Activated naive CD8-positive, alpha-beta T cell treated with anti-CD3 and anti-CD28 coated beads, Interleukin-2, amount 50 U/mL, for 24 hours (primary cell): ENCODE measurements at regions not wholly inside any gene's neighbourhood (a gene's known extent, or its start where the extent isn't known, plus 50 kb on each side); places are given as distances from the start of the nearest gene placed in this dataset.
"Not testable (repeated sequence)": the region's sequence is repeated elsewhere in the genome, so short reads cannot be mapped to it uniquely, and the experiment has no call there.

Experiments used
- ATAC-seq: fragments of 150-1000 bp; cut with Tn5 transposase; one replicate; pipeline ENCODE4 v1.10.0; 2021
- DNase-seq: peaks from one replicate; pipeline ENCODE4 v3.0.0; 2021
- H3K27ac Mint-ChIP-seq: one replicate; pipeline ENCODE4 v1.8.0; 2021; ENCODE audit warnings: mild to moderate bottlenecking, mixed read lengths
- H3K27me3 Mint-ChIP-seq: one replicate; pipeline ENCODE4 v1.8.0; 2021; ENCODE audit warnings: mixed read lengths
- H3K36me3 Mint-ChIP-seq: one replicate; pipeline ENCODE4 v1.8.0; 2021; ENCODE audit warnings: low read depth, mixed read lengths
- H3K4me1 Mint-ChIP-seq: one replicate; pipeline ENCODE4 v1.8.0; 2021; ENCODE audit warnings: mixed read lengths
- H3K4me3 Mint-ChIP-seq: one replicate; pipeline ENCODE4 v1.8.0; 2021; ENCODE audit warnings: mild to moderate bottlenecking, moderate library complexity, mixed read lengths
- H3K9me3 Mint-ChIP-seq: one replicate; pipeline ENCODE4 v1.8.0; 2021; ENCODE audit warnings: mixed read lengths

DNA sequence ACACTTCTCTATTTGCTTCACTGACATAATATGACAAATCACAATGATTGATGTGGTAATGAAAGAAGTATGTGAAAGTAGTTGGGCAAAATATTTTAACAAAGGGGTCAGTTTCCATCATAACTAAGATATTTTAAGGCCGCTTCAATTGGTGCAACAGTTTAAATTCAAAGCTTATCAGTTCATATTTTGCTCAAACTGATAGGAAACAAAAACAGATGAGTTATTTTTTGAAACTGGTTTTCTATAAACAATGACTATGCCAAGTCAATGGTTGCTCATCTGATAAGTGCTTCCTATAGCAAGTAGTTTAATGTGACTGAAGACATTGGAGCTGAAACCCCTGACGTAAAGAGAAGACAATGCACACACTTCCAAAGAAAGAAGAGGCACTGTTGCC is 1290.7 kb downstream of the SUCLG1 start:
- Mint-ChIP-seq H3K36me3 (no peaks in the 10 kb centered on the region), H3K4me1 (no peaks in the 10 kb centered on the region), H3K4me3 (no peak overlapping the region), H3K9me3 (peaks cover 7% of the 10 kb centered on the region), H3K27me3 (no peaks in the 10 kb centered on the region), H3K27ac (no peak overlapping the region)
- DNase-seq: no peak
- ATAC-seq: no peak

DNA sequence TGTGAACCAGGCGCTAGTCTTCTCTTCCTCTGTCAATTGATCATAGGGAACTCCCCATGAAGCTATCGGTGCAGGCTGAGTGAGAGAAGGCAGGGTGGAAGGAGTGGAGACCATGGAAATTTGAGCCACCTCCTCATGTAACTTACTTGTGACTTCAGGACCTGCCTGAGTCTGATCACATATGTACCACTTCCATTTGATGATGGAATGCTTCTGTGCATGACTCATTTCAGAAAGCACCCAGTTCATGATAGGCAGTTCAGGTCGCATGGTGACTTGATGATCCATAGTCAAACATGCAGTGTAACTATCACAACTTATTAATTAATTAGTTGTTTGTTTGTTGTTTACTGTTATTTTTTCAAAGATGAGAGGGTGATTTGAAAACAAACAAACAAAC is 1296.7 kb downstream of the SUCLG1 start:
- no peak for ATAC-seq
- no peak overlapping the region for H3K27ac Mint-ChIP-seq
- H3K27me3 Mint-ChIP-seq: no peaks in the 10 kb centered on the region
- no peak overlapping the region for H3K4me3 Mint-ChIP-seq
- no peak for DNase-seq
- no peaks in the 10 kb centered on the region for H3K4me1 Mint-ChIP-seq
- H3K36me3 Mint-ChIP-seq: no peaks in the 10 kb centered on the region
- H3K9me3 Mint-ChIP-seq: peaks cover 4% of the 10 kb centered on the region

DNA sequence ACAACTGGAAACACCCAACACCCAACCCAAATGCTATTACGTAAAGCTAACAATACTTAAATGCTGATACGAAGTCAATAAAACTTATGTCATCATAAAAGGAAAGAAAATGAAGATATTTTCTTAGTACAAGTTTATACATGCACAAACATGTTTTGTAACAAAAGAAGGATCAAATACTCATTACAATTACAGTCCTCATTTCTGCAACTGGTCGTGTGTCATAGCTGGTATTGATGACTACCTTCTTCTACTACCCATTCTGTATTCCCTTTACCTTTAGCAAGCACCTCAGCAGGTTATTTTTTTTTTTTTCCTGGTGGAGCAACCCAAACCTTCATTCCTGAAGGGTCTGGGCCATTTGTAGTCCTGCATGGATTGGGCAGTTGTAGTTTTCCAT is 1298.5 kb downstream of the SUCLG1 start:
- H3K27ac Mint-ChIP-seq: no peak overlapping the region
- no peaks in the 10 kb centered on the region for H3K27me3 Mint-ChIP-seq
- H3K36me3 Mint-ChIP-seq: no peaks in the 10 kb centered on the region
- peaks cover 4% of the 10 kb centered on the region for H3K9me3 Mint-ChIP-seq
- no peak overlapping the region for H3K4me3 Mint-ChIP-seq
- DNase-seq: no peak
- no peaks in the 10 kb centered on the region for H3K4me1 Mint-ChIP-seq
- no peak for ATAC-seq

DNA sequence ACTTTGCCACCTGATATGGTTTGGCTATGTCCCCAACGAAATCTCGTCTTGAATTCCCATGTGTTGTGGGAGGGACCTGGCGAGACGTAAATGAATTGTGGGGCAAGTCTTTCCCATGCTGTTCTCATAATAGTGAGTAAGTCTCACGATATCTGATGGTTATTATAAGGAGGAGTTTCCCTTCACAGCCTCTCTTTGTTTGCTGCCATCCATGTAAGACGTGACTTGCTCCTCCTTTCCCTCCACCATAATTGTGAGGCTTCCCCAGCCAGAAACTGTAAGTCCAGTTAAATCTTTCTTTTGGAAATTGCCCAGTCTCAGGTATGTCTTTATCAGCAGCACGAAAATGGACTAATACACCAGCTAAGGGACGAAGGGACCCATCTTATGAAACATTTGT is 1303.3 kb downstream of the SUCLG1 start:
- DNase-seq: no peak
- ATAC-seq: no peak
- H3K4me3 Mint-ChIP-seq: no peak overlapping the region
- H3K4me1 Mint-ChIP-seq: no peaks in the 10 kb centered on the region
- no peak overlapping the region for H3K27ac Mint-ChIP-seq
- H3K36me3 Mint-ChIP-seq: no peaks in the 10 kb centered on the region
- H3K9me3 Mint-ChIP-seq: peaks cover 12% of the 10 kb centered on the region
- no peaks in the 10 kb centered on the region for H3K27me3 Mint-ChIP-seq

DNA sequence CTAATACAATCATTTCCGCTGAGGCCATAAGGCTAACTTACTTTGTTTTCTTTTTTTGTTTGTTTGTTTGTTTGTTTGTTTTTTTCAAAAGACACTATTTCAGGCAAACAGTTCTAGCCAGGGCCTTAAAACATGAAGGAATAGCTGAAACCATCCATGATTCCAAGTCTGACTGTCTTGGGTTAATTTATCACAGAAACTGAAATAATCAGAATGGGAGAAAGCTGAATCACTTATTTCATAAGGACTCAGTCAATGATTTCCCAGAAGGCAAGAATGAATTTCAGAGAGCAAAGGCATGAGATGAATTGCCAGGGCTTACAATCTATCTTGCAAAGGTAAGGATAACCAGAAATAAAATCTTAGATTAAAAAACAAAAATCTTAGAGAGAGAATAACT is 1315.1 kb downstream of the SUCLG1 start:
- Mint-ChIP-seq H3K36me3 (no peaks in the 10 kb centered on the region), H3K27me3 (no peaks in the 10 kb centered on the region)
- no peak for ATAC-seq

DNA sequence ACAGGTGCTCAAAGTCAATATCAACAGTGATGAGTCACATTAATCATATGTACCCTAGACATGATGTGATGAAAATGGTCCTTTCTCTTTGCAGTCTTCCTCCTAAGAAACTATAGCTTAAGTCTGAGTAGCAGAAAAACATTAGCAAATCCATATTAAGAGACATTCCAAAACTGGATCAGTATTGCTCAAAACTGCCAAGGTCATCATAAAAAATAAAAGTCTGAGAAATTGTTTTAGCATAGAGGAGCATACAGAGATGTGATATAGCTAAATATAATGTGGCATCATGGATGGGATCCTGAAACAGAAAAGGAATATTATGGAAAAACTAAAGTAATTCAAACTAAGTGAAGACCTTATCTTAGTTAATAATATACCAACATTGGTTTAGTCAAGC is 1316.1 kb downstream of the SUCLG1 start:
- H3K27me3 Mint-ChIP-seq: no peaks in the 10 kb centered on the region
- no peak overlapping the region for H3K27ac Mint-ChIP-seq
- H3K4me1 Mint-ChIP-seq: no peaks in the 10 kb centered on the region
- DNase-seq: no peak
- no peaks in the 10 kb centered on the region for H3K36me3 Mint-ChIP-seq
- no peak for ATAC-seq
- no peak overlapping the region for H3K4me3 Mint-ChIP-seq
- H3K9me3 Mint-ChIP-seq: peaks cover 10% of the 10 kb centered on the region

More for the DNA sequence above, 1315.1 kb downstream of the SUCLG1 start:
- H3K9me3 Mint-ChIP-seq: peaks cover 10% of the 10 kb centered on the region
- H3K4me1 Mint-ChIP-seq: no peaks in the 10 kb centered on the region
- H3K27ac Mint-ChIP-seq: no peak overlapping the region
- DNase-seq: no peak
- no peak overlapping the region for H3K4me3 Mint-ChIP-seq

DNA sequence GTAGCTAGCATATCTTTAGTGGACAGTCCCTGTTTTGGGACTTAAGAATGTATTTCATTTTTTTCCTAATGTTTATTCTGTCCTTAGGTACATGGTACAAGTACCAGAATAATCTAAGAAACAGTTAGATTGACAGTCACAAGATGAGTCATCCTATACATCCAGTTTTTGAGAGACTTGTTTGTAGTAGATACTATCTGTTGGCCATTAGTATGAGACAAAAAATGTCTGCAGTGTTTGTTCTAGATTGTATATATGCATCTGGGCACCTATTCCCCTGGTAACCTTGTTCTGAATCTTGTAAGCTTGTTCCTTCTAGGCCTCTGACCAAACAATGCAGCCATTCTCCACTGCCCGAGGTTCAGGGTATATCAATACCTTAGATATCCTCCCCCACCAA is 1343.5 kb downstream of the SUCLG1 start:
- no peak for ATAC-seq
- no peaks in the 10 kb centered on the region for H3K4me1 Mint-ChIP-seq
- no peak for DNase-seq
- H3K27me3 Mint-ChIP-seq: no peaks in the 10 kb centered on the region
- no peak overlapping the region for H3K4me3 Mint-ChIP-seq
- H3K27ac Mint-ChIP-seq: no peak overlapping the region
- no peaks in the 10 kb centered on the region for H3K36me3 Mint-ChIP-seq
- peaks cover 12% of the 10 kb centered on the region for H3K9me3 Mint-ChIP-seq

DNA sequence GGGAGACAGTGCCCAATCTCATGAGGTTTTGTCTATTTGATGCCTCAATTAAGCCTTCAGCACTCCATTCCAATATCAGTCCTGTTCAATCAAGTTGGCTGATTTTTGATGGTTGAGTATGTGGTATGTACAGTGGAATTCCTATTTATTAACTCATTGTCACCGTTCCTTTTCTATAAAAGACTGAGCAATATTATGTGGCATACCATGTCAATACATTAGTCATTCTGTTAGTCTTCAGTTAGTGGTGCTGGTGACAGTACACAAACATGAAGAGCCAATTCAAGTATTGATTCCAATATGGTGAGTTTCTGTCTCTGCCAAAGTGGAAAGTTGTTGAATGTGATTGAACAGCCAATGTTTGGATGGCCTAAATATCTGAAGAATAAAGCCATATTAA is 1343.9 kb downstream of the SUCLG1 start:
- Mint-ChIP-seq H3K27me3 (no peaks in the 10 kb centered on the region), H3K4me3 (no peak overlapping the region), H3K27ac (no peak overlapping the region), H3K9me3 (peaks cover 12% of the 10 kb centered on the region), H3K4me1 (no peaks in the 10 kb centered on the region), H3K36me3 (no peaks in the 10 kb centered on the region)
- ATAC-seq (no peak), DNase-seq (no peak)

DNA sequence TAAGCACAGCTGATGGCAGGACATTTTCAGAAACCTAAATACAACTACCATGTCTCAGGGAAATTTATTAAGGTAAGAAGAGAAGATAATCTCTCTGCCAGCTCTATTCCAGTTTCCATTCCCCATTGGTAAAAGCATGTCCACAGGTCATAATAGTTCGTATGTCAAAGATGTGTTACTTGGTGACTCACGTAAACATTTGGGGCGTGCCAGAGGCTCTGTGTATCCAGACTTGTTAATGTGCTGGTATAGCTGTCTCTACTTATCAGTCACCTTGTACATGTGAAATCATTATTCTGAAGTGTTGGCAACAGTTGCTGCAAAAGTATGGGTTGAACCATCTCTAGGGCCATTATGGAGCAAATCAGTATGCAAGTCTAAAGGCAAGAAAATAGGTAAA is 1345.1 kb downstream of the SUCLG1 start:
- no peak for DNase-seq
- H3K4me3 Mint-ChIP-seq: no peak overlapping the region
- H3K27ac Mint-ChIP-seq: no peak overlapping the region
- H3K4me1 Mint-ChIP-seq: no peaks in the 10 kb centered on the region
- ATAC-seq: no peak
- no peaks in the 10 kb centered on the region for H3K27me3 Mint-ChIP-seq
- peaks cover 16% of the 10 kb centered on the region for H3K9me3 Mint-ChIP-seq
- H3K36me3 Mint-ChIP-seq: no peaks in the 10 kb centered on the region

DNA sequence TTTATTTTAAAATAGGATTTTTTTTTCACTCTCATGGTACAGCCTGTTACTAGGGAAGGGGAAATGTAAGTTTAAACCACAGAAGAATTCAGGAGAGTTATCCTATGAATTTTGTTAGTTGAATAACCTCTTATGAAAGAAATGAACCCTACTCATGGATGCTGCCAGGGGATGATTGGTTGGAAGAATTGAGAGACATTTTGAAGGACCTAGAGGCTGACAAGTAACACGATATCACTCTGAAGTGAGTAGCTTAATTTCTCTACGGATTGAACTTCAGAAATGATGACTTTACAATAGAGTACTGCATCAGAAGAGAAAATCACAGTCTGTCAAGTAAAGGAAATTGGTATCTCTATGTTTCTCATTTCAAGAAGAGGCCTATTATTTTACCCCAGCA is 1346.2 kb downstream of the SUCLG1 start:
- DNase-seq (no peak), ATAC-seq (no peak)
- no peak overlapping the region for H3K27ac Mint-ChIP-seq
- H3K27me3 Mint-ChIP-seq: no peaks in the 10 kb centered on the region
- no peaks in the 10 kb centered on the region for H3K4me1 Mint-ChIP-seq
- no peak overlapping the region for H3K4me3 Mint-ChIP-seq
- no peaks in the 10 kb centered on the region for H3K36me3 Mint-ChIP-seq
- H3K9me3 Mint-ChIP-seq: peaks cover 16% of the 10 kb centered on the region

DNA sequence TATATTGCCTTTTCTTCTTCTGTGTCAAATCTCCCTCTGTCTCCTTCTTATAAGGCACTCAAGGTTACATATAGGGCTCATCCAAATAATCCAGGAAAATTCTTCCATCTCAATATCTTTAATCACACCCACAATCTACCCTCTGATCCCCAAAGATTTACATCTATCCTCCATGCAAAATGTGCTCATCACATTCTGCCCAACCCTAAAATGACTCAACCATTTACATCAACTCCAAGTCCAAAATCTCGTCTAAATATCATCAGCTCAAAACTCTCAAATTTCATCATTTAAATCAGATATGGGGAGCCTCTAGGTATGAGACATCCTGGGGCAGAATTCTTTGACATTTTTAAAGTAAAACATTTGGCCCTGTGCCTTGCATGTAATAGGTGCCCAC is 1349.8 kb downstream of the SUCLG1 start:
- ATAC-seq (no peak), DNase-seq (no peak)
- Mint-ChIP-seq H3K36me3 (no peaks in the 10 kb centered on the region), H3K27ac (no peak overlapping the region), H3K9me3 (peaks cover 12% of the 10 kb centered on the region), H3K4me3 (no peak overlapping the region), H3K4me1 (no peaks in the 10 kb centered on the region), H3K27me3 (no peaks in the 10 kb centered on the region)

- Mint-ChIP-seq H3K36me3 (no peaks in the 10 kb centered on the region), H3K4me1 (no peaks in the 10 kb centered on the region), H3K27ac (no peak overlapping the region), H3K9me3 (peaks cover 12% of the 10 kb centered on the region), H3K4me3 (no peak overlapping the region), H3K27me3 (no peaks in the 10 kb centered on the region)
- no peak for DNase-seq
- no peak for ATAC-seq
Observed at GRCh38 chr2:83106853-83107252, 1352.2 kb downstream of the SUCLG1 start.

DNA sequence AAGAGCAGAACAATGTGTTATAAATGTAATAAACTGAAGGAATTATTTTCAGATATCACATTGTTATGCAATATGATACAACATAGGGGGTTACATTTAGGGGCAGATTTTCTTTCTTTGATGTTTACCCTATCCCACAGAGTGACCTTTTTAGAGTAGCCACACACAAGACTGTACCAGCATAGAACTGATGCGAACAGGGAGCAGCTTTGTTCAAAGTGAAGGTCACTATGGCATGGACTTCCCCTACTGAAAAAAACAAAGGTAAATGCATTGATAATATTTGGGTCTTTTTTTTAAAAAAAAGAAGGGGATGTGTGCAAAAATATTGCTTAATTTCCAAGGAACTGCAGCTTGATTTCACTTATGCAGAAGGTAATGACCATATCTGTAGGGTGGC is 1354.9 kb downstream of the SUCLG1 start:
- Mint-ChIP-seq H3K4me1 (no peaks in the 10 kb centered on the region), H3K27me3 (no peaks in the 10 kb centered on the region), H3K4me3 (no peak overlapping the region), H3K27ac (no peak overlapping the region), H3K9me3 (peaks cover 23% of the 10 kb centered on the region), H3K36me3 (no peaks in the 10 kb centered on the region)
- no peak for DNase-seq
- no peak for ATAC-seq

- H3K9me3 Mint-ChIP-seq: peaks cover 21% of the 10 kb centered on the region
- no peak overlapping the region for H3K4me3 Mint-ChIP-seq
- H3K4me1 Mint-ChIP-seq: no peaks in the 10 kb centered on the region
- H3K27me3 Mint-ChIP-seq: no peaks in the 10 kb centered on the region
- no peak overlapping the region for H3K27ac Mint-ChIP-seq
- ATAC-seq (no peak), DNase-seq (no peak)
- H3K36me3 Mint-ChIP-seq: no peaks in the 10 kb centered on the region
Observed at GRCh38 chr2:83103613-83104012, 1355.5 kb downstream of the SUCLG1 start.

GRCh38 chr2:83089051-83089450 is 1370.0 kb downstream of the SUCLG1 start:
- H3K36me3 Mint-ChIP-seq, H3K27me3 Mint-ChIP-seq, H3K4me1 Mint-ChIP-seq, H3K27ac Mint-ChIP-seq, H3K9me3 Mint-ChIP-seq, H3K4me3 Mint-ChIP-seq, DNase-seq, ATAC-seq: not testable (repeated sequence)

- no peak for ATAC-seq
- no peak overlapping the region for H3K27ac Mint-ChIP-seq
- H3K27me3 Mint-ChIP-seq: no peaks in the 10 kb centered on the region
- no peaks in the 10 kb centered on the region for H3K36me3 Mint-ChIP-seq
- H3K9me3 Mint-ChIP-seq: peaks cover 8% of the 10 kb centered on the region
- no peaks in the 10 kb centered on the region for H3K4me1 Mint-ChIP-seq
- no peak overlapping the region for H3K4me3 Mint-ChIP-seq
- no peak for DNase-seq
Observed at GRCh38 chr2:83085869-83086268, 1373.2 kb downstream of the SUCLG1 start.
